ENCODE measurements at regions not wholly inside any gene's neighbourhood (a gene's known extent, or its start where the extent isn't known, plus 50 kb on each side); places are given as distances from the start of the nearest gene placed in this dataset.
A peak's percentile ranks its signal among the peaks of the same experiment; 100 is the strongest.

DNA sequence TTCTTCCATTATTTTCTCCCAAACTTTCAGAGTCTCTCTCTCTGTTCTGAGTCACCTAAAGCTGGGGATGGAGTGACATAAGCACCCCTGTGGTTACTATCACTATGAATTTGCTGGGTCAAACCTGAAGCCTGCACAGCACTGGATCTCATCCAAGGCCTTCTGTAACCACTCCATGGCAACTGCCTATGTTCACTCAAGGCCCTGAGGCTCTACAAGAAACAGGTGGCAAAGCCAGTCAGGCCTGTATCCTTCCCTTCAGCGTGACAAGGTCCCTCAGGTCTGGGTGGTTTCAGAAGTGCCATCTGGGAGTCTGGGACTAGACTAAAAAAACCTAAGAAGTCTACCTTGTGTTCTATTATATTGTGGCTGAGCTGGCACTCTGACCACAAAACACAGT is 1278.8 kb upstream of the EYS start:
- H3K27ac ChIP-seq = no peak overlapping the region
- TF ChIP-seq EZH2 (IDR thresholded peaks at IDR 0.05; ENCODE audit: low read depth) = no peak
- TF ChIP-seq, protein P1, sequence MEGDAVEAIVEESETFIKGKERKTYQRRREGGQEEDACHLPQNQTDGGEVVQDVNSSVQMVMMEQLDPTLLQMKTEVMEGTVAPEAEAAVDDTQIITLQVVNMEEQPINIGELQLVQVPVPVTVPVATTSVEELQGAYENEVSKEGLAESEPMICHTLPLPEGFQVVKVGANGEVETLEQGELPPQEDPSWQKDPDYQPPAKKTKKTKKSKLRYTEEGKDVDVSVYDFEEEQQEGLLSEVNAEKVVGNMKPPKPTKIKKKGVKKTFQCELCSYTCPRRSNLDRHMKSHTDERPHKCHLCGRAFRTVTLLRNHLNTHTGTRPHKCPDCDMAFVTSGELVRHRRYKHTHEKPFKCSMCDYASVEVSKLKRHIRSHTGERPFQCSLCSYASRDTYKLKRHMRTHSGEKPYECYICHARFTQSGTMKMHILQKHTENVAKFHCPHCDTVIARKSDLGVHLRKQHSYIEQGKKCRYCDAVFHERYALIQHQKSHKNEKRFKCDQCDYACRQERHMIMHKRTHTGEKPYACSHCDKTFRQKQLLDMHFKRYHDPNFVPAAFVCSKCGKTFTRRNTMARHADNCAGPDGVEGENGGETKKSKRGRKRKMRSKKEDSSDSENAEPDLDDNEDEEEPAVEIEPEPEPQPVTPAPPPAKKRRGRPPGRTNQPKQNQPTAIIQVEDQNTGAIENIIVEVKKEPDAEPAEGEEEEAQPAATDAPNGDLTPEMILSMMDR (conservative IDR thresholded peaks at IDR 0.05) = no peak
- ChIA-PET CTCF (no interaction called here), POLR2A (ENCODE audit: unreplicated experiment) (no interaction called here)
- H3K4me3 ChIP-seq = no peak overlapping the region
- H3K79me2 ChIP-seq (ENCODE audit: low read depth) = no peaks in the 10 kb centered on the region
- H3K9me3 ChIP-seq (ENCODE audit: insufficient read depth, low read depth) = no peaks in the 10 kb centered on the region
- H3K4me1 ChIP-seq (replicated peaks; ENCODE audit: insufficient read depth) = no peaks in the 10 kb centered on the region
- no peaks in the 10 kb centered on the region; the same call in 1 of the 2 replicates for H3K9me2 ChIP-seq (ENCODE audit: insufficient read depth)
- no peaks in the 10 kb centered on the region for H3K36me3 ChIP-seq (ENCODE audit: low read depth)
- H4K20me1 ChIP-seq (ENCODE audit: insufficient read depth) = 0 out of 2 replicates have a peak, but pooled peaks cover 3% of the 10 kb centered on the region
- peak in 1 of 2 experiments; percentile 3 for DNase-seq
- no peaks in the 10 kb centered on the region for H3F3A ChIP-seq (ENCODE audit: insufficient read depth, low read depth)
- H3K27me3 ChIP-seq (ENCODE audit: insufficient read depth, low read depth) = no peaks in the 10 kb centered on the region
- BruUV-seq (replicated peaks) = no TSS peak
- intact Hi-C loops (cut with micrococcal nuclease; ENCODE audit: unreplicated experiment) = no loop called here
- no peak overlapping the region for H2AFZ ChIP-seq
- H3K4me2 ChIP-seq = no peak overlapping the region

DNA sequence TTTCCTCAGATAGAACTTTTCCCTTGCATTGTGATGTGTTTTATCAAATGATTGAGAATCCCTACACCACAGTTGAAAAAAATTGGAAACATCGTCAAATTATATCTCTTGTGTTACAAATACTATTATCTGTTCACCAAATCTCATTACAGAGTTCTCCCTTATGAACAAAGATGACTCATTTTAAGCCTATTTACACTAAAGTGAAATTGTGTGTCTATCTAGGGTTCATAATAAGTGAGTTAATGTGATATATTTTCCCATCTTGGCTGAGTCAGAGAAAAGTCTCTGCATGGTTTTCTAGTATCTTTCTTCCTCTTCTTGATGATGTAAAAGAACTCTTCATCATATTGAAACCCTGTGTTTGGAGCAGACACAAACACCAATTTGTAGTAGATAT is 1263.3 kb upstream of the EYS start:
- TF ChIP-seq, protein P1 (conservative IDR thresholded peaks at IDR 0.05) = no peak
- no peak for TF ChIP-seq EZH2 (IDR thresholded peaks at IDR 0.05; ENCODE audit: low read depth)
- Histone ChIP-seq H3K36me3 (ENCODE audit: low read depth) (no peaks in the 10 kb centered on the region), H4K20me1 (ENCODE audit: insufficient read depth) (no peaks in the 10 kb centered on the region), H3K79me2 (ENCODE audit: low read depth) (no peaks in the 10 kb centered on the region), H3K4me2 (no peak overlapping the region), H3K4me1 (replicated peaks; ENCODE audit: insufficient read depth) (no peaks in the 10 kb centered on the region), H3K27me3 (ENCODE audit: insufficient read depth, low read depth) (no peaks in the 10 kb centered on the region), H3F3A (ENCODE audit: insufficient read depth, low read depth) (no peaks in the 10 kb centered on the region), H3K4me3 (no peak overlapping the region), H2AFZ (no peak overlapping the region), H3K9me3 (ENCODE audit: insufficient read depth, low read depth) (no peaks in the 10 kb centered on the region), H3K9me2 (ENCODE audit: insufficient read depth) (no peaks in the 10 kb centered on the region), H3K27ac (no peak overlapping the region)
- no peak for DNase-seq
- ChIA-PET POLR2A (ENCODE audit: unreplicated experiment) (no interaction called here), CTCF (no interaction called here)
- intact Hi-C loops (cut with micrococcal nuclease; ENCODE audit: unreplicated experiment) = no loop called here
- BruUV-seq (replicated peaks) = no TSS peak

DNA sequence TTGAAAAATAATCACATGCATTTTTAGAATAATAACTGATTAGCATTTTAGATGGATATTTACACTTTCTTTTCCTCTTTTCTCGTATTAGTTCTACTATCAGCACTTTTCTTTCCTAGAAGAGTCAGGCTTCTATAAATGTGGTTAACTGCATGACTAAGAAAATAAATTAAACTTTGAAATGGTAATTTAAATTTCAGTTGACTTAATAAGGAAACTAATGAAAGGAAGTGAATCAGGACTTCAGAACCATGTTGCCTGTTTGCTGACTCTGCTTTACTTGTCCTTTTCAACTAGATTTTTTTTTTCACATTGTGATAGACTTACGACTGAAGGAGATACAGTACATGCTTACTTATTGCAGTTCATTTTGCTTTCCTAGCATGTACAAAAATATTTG is 1258.2 kb upstream of the EYS start:
- Histone ChIP-seq H4K20me1 (ENCODE audit: insufficient read depth) (no peaks in the 10 kb centered on the region), H2AFZ (no peak overlapping the region), H3K9me3 (ENCODE audit: insufficient read depth, low read depth) (no peaks in the 10 kb centered on the region), H3K9me2 (ENCODE audit: insufficient read depth) (no peaks in the 10 kb centered on the region), H3F3A (ENCODE audit: insufficient read depth, low read depth) (no peaks in the 10 kb centered on the region), H3K36me3 (ENCODE audit: low read depth) (no peaks in the 10 kb centered on the region), H3K4me2 (no peak overlapping the region), H3K27ac (no peak overlapping the region), H3K79me2 (ENCODE audit: low read depth) (no peaks in the 10 kb centered on the region), H3K27me3 (ENCODE audit: insufficient read depth, low read depth) (no peaks in the 10 kb centered on the region), H3K4me1 (replicated peaks; ENCODE audit: insufficient read depth) (no peaks in the 10 kb centered on the region), H3K4me3 (no peak overlapping the region)
- intact Hi-C loops (cut with micrococcal nuclease; ENCODE audit: unreplicated experiment) = no loop called here
- POLR2A ChIA-PET (ENCODE audit: unreplicated experiment) = no interaction called here
- no TSS peak for BruUV-seq (replicated peaks)
- CTCF ChIA-PET = no interaction called here
- TF ChIP-seq EZH2 (IDR thresholded peaks at IDR 0.05; ENCODE audit: low read depth) = no peak
- TF ChIP-seq, protein P1 (conservative IDR thresholded peaks at IDR 0.05) = no peak
- DNase-seq = no peak

All from PC-9 (cell line).